ENCODE measurements at regions not wholly inside any gene's neighbourhood (a gene's known extent, or its start where the extent isn't known, plus 50 kb on each side); places are given as distances from the start of the nearest gene placed in this dataset.

DNA sequence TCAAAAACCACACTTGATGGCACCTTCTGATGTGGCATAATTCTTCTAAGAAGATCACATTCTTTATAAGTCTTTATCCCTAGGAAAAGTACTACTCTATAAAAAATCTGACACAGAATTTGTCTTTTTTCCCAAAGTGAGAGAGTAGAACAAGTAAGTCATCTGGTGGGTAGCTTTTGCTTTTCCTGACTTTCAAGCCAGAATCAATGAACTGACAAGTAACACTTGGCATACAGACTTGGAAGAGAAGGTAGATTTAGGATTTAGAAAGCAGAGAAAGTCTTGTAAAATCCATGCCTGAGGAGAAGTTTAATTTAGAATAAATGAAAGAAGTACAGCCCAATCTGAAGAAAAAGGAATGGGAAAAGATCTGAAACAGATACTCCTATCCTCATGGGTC, 66.6 kb upstream of the TUSC7 start:
- TF ChIP-seq, protein P1, sequence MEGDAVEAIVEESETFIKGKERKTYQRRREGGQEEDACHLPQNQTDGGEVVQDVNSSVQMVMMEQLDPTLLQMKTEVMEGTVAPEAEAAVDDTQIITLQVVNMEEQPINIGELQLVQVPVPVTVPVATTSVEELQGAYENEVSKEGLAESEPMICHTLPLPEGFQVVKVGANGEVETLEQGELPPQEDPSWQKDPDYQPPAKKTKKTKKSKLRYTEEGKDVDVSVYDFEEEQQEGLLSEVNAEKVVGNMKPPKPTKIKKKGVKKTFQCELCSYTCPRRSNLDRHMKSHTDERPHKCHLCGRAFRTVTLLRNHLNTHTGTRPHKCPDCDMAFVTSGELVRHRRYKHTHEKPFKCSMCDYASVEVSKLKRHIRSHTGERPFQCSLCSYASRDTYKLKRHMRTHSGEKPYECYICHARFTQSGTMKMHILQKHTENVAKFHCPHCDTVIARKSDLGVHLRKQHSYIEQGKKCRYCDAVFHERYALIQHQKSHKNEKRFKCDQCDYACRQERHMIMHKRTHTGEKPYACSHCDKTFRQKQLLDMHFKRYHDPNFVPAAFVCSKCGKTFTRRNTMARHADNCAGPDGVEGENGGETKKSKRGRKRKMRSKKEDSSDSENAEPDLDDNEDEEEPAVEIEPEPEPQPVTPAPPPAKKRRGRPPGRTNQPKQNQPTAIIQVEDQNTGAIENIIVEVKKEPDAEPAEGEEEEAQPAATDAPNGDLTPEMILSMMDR (IDR thresholded peaks at IDR 0.05): no peak
- TF ChIP-seq TCF12 (IDR thresholded peaks at IDR 0.05) (no peak), JUND (IDR thresholded peaks at IDR 0.05) (no peak), POLR2AphosphoS5 (IDR thresholded peaks at IDR 0.05; ENCODE audit: low read depth, low read length) (no peak), MXI1 (IDR thresholded peaks at IDR 0.05; ENCODE audit: low read depth, low read length) (no peak), YY1 (IDR thresholded peaks at IDR 0.05; ENCODE audit: low read depth) (no peak), GATA2 (CRISPR knock-in tag; IDR thresholded peaks at IDR 0.05) (no peak), CHD2 (IDR thresholded peaks at IDR 0.05; ENCODE audit: low read length, partially characterized antibody) (no peak), MEF2A (IDR thresholded peaks at IDR 0.05; ENCODE audit: borderline replicate concordance, low read depth) (no peak), GABPA (IDR thresholded peaks at IDR 0.05; ENCODE audit: low read depth) (no peak), TAF1 (IDR thresholded peaks at IDR 0.05; ENCODE audit: borderline replicate concordance, low read depth, low read length) (no peak)
- TF ChIP-seq, protein P2, sequence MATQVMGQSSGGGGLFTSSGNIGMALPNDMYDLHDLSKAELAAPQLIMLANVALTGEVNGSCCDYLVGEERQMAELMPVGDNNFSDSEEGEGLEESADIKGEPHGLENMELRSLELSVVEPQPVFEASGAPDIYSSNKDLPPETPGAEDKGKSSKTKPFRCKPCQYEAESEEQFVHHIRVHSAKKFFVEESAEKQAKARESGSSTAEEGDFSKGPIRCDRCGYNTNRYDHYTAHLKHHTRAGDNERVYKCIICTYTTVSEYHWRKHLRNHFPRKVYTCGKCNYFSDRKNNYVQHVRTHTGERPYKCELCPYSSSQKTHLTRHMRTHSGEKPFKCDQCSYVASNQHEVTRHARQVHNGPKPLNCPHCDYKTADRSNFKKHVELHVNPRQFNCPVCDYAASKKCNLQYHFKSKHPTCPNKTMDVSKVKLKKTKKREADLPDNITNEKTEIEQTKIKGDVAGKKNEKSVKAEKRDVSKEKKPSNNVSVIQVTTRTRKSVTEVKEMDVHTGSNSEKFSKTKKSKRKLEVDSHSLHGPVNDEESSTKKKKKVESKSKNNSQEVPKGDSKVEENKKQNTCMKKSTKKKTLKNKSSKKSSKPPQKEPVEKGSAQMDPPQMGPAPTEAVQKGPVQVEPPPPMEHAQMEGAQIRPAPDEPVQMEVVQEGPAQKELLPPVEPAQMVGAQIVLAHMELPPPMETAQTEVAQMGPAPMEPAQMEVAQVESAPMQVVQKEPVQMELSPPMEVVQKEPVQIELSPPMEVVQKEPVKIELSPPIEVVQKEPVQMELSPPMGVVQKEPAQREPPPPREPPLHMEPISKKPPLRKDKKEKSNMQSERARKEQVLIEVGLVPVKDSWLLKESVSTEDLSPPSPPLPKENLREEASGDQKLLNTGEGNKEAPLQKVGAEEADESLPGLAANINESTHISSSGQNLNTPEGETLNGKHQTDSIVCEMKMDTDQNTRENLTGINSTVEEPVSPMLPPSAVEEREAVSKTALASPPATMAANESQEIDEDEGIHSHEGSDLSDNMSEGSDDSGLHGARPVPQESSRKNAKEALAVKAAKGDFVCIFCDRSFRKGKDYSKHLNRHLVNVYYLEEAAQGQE (IDR thresholded peaks at IDR 0.05; ENCODE audit: low read depth, low read length): no peak
- TF ChIP-seq, protein P3, sequence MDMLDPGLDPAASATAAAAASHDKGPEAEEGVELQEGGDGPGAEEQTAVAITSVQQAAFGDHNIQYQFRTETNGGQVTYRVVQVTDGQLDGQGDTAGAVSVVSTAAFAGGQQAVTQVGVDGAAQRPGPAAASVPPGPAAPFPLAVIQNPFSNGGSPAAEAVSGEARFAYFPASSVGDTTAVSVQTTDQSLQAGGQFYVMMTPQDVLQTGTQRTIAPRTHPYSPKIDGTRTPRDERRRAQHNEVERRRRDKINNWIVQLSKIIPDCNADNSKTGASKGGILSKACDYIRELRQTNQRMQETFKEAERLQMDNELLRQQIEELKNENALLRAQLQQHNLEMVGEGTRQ (IDR thresholded peaks at IDR 0.05; ENCODE audit: borderline replicate concordance, low read depth, low read length): no peak

All from SK-N-SH (cell line).